ENCODE measurements at regions not wholly inside any gene's neighbourhood (a gene's known extent, or its start where the extent isn't known, plus 50 kb on each side); places are given as distances from the start of the nearest gene placed in this dataset.

- no peak for DNase-seq (ENCODE audit: low read depth)
These were observed 53.7 kb upstream of the IRF2 start for GRCh38 chr4:184528051-184528450.

- DNase-seq (ENCODE audit: low read depth), result no peak
These were observed 51.9 kb upstream of the IRF2 start for GRCh38 chr4:184526228-184526627.

Measured in fibroblast of the conjunctiva (primary cell).